Right forelimb (tissue), 1 donor: ENCODE measurements at regions not wholly inside any gene's neighbourhood (a gene's known extent, or its start where the extent isn't known, plus 50 kb on each side); places are given as distances from the start of the nearest gene placed in this dataset.

Source experiments
- DNase-seq: peaks from one replicate; pipeline ENCODE4 v3.0.0-alpha.2; 2018

DNA sequence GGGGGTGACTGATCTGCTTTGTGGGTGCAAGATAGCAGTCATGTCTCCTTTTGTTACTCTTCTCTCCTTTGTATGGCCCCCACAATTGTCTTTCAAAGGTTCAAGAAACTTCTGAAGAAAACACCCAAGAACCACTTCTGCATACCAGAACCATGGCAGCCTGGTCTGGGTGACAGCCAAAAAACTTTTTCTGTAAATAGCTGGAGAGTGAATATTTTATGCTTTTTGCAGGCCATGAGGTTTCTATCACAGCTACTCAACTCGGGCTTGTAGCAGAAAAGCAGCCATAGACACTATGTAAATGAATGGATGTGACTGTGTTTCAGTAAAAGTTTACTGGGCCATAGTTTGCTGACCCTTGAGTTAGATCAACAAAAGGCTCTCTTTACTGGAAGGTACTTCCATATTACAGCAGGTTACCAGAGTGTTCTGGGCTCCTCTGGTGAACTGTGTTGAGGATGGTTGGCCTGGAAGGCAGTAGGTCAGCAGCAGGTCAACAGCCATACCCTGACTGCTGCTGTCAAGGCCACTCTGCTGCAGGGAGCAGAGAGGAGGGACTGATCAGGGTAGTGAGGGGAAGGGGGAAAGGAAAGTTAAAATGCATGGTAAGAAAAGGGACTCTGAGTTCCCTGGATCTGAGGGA lies 116.4 kb downstream of the GDAP2 start:
- DNase-seq = no peak
